Fibroblast of the conjunctiva (primary cell): ENCODE measurements at regions not wholly inside any gene's neighbourhood (a gene's known extent, or its start where the extent isn't known, plus 50 kb on each side); places are given as distances from the start of the nearest gene placed in this dataset.

Source experiments
- DNase-seq: peaks from one replicate; pipeline ENCODE4 v3.0.0-alpha.2; 2010; ENCODE audit warnings: low read depth

GRCh38 chr4:92111493-92111892 is 192.3 kb upstream of the GRID2 start:
- DNase-seq, result no peak

GRCh38 chr4:92112805-92113204 is 191.0 kb upstream of the GRID2 start:
- no peak for DNase-seq

GRCh38 chr4:92120810-92121498 is 182.8 kb upstream of the GRID2 start:
- peak; percentile 17 for DNase-seq

- no peak for DNase-seq
These were observed 180.9 kb upstream of the GRID2 start for GRCh38 chr4:92122911-92123310.

GRCh38 chr4:92128676-92129075 is 175.1 kb upstream of the GRID2 start:
- DNase-seq, result peak; percentile 37

GRCh38 chr4:92129408-92129994 is 174.3 kb upstream of the GRID2 start:
- DNase-seq, result no peak

- DNase-seq, result no peak
These were observed 167.3 kb upstream of the GRID2 start for GRCh38 chr4:92136434-92136833.

- DNase-seq, result no peak
These were observed 140.4 kb upstream of the GRID2 start for GRCh38 chr4:92163348-92163747.

GRCh38 chr4:92170340-92170739 is 133.4 kb upstream of the GRID2 start:
- DNase-seq, result no peak

- no peak for DNase-seq
These were observed 131.6 kb upstream of the GRID2 start for GRCh38 chr4:92172203-92172602.

GRCh38 chr4:92175250-92175649 is 128.5 kb upstream of the GRID2 start:
- no peak for DNase-seq

GRCh38 chr4:92182006-92182735 is 121.6 kb upstream of the GRID2 start:
- no peak for DNase-seq

GRCh38 chr4:92182736-92183407 is 120.9 kb upstream of the GRID2 start:
- no peak for DNase-seq

GRCh38 chr4:92183825-92184224 is 119.9 kb upstream of the GRID2 start:
- DNase-seq, result no peak

GRCh38 chr4:92184566-92184965 is 119.2 kb upstream of the GRID2 start:
- peak; percentile 65 for DNase-seq

GRCh38 chr4:92186239-92186638 is 117.5 kb upstream of the GRID2 start:
- DNase-seq, result no peak

- no peak for DNase-seq
These were observed 114.6 kb upstream of the GRID2 start for GRCh38 chr4:92189146-92189545.

- DNase-seq, result peak; percentile 37
These were observed 105.1 kb upstream of the GRID2 start for GRCh38 chr4:92198711-92199110.

- no peak for DNase-seq
These were observed 104.6 kb upstream of the GRID2 start for GRCh38 chr4:92199135-92199534.

GRCh38 chr4:92210906-92211305 is 92.9 kb upstream of the GRID2 start:
- no peak for DNase-seq

GRCh38 chr4:92215476-92215875 is 88.3 kb upstream of the GRID2 start:
- no peak for DNase-seq

- DNase-seq, result no peak
These were observed 72.3 kb upstream of the GRID2 start for GRCh38 chr4:92231511-92231910.

- DNase-seq, result no peak
These were observed 71.2 kb upstream of the GRID2 start for GRCh38 chr4:92232566-92232965.
